BLaER1 (cell line): ENCODE measurements at regions not wholly inside any gene's neighbourhood (a gene's known extent, or its start where the extent isn't known, plus 50 kb on each side); places are given as distances from the start of the nearest gene placed in this dataset.

Experiments
- H3K27ac ChIP-seq: shearing (Covaris generic); formaldehyde crosslinking; 2 replicates; pipeline ENCODE4 v1.8.1; 2022
- H3K27me3 ChIP-seq: shearing (Covaris generic); formaldehyde crosslinking; 2 replicates; pipeline ENCODE4 v1.8.1; 2022
- H3K36me3 ChIP-seq: shearing (Covaris generic); formaldehyde crosslinking; 2 replicates; pipeline ENCODE4 v1.8.1; 2022
- H3K4me1 ChIP-seq: shearing (Covaris generic); formaldehyde crosslinking; 2 replicates; pipeline ENCODE4 v1.8.1; 2022
- H3K4me2 ChIP-seq: shearing (Covaris generic); formaldehyde crosslinking; 2 replicates; pipeline ENCODE4 v1.8.1; 2022
- H3K4me3 ChIP-seq: shearing (Covaris generic); formaldehyde crosslinking; 2 replicates; pipeline ENCODE4 v1.8.1; 2022
- H3K9ac ChIP-seq: shearing (Covaris generic); formaldehyde crosslinking; 2 replicates; pipeline ENCODE4 v1.8.1; 2022
- H3K9me3 ChIP-seq: shearing (Covaris generic); formaldehyde crosslinking; 2 replicates; pipeline ENCODE4 v1.8.1; 2022
- H4K20me1 ChIP-seq: shearing (Covaris generic); formaldehyde crosslinking; 2 replicates; pipeline ENCODE4 v1.8.1; 2022
- Cebpa-rat ChIP-seq: shearing (Covaris generic); IDR thresholded peaks from 2 replicates; pipeline ENCODE4 v1.8.1; 2022

DNA sequence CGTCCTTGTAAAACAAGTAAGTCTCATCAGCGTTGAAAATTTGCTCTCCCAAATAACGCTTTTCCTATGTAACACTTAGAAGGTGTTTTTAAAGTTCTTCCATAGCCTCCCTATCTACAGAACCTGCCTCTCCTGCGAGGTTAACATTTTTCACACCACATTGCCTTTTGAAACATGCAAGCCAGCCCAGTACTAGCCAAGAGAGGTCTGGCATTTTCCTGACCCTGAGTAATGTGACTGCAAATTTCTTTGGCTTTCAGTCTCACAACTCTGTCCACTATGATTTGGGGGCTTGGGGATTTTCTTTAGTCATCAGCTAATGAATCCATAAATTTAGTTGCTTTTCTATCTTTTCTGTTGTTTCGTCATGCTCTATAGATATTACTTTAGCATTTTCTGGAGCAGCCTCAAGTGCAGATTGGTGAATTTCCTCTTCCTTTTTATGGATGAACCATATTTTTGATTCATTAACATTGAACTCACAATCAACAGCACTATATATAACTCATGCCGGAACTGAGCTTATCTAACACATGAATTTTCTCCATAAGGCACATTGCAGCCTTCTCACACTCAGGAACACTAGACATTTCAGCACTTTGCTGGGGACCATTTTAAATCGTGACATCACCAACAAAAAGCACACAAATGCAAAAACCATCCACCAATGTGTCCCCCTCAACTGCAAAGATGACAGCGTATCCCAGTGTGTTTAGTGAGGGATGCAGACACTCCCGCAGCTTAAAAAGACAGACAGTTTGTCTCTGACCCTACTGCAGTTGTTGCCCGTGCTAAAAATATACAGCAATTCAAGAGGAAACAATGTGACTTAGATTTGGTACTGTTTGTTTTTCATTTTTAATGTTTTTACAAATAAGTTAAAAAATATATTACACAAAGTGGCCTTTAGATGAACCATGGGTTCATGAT lies 77.2 kb upstream of the SPATA31C2 start:
- no peak overlapping the region for H3K4me2 ChIP-seq
- H3K36me3 ChIP-seq: no peaks in the 10 kb centered on the region
- H3K9me3 ChIP-seq: peaks cover 20% of the 10 kb centered on the region
- no peak overlapping the region for H3K27ac ChIP-seq
- H3K9ac ChIP-seq: no peak overlapping the region
- peaks cover 37% of the 10 kb centered on the region for H3K4me1 ChIP-seq
- H4K20me1 ChIP-seq: no peaks in the 10 kb centered on the region
- no peak for TF ChIP-seq Cebpa-rat
- no peak overlapping the region for H3K4me3 ChIP-seq
- H3K27me3 ChIP-seq: no peaks in the 10 kb centered on the region

DNA sequence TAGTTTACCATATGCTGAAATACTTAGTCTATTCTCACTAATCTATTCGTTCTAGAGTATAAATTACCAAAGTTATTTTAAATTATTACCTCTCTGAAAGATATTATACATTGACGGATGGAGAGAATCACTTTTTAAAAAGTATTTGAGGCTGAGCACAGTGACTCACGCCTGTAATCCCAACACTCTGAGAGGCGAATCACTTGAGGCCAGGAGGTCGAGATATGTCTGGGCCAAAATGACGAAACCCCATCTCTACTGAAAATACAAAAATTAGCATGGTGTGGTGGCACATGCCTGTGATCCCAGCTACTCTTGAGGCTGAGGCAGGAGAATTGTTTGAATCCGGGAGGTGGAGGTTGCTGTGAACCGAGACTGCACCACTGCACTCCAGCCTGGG lies 64.0 kb upstream of the SPATA31C2 start:
- no peak overlapping the region for H3K9ac ChIP-seq
- no peak overlapping the region for H3K27ac ChIP-seq
- no peak overlapping the region for H3K4me2 ChIP-seq
- no peak for TF ChIP-seq Cebpa-rat
- peaks cover 23% of the 10 kb centered on the region for H3K4me1 ChIP-seq
- H3K9me3 ChIP-seq: peaks cover 5% of the 10 kb centered on the region; the same call in 1 of the 2 replicates
- H3K27me3 ChIP-seq: no peaks in the 10 kb centered on the region
- no peak overlapping the region for H3K4me3 ChIP-seq
- H3K36me3 ChIP-seq: no peaks in the 10 kb centered on the region
- no peaks in the 10 kb centered on the region for H4K20me1 ChIP-seq

DNA sequence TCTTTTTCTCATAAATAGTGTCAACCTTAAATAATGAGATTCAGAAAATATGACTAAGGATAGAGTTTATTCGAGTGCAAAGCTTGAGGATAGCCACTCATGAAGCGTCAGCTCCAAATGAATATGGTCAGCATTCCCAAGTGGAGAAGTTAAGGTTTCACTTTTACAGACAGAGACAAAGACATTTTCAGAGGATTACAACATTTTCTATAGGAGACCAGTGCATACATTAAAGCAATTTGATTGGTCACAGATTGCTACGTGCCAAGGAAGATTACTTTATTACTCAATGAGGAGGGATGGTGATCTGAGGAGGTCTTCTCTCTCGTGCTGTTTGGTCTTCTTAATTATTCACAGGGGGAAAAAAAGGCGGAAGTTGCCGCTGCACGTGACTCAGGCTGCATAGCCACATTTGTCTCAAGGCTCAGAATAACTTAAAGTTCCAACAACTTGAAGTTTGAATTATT lies 60.1 kb upstream of the SPATA31C2 start:
- TF ChIP-seq Cebpa-rat: no peak
- H3K4me1 ChIP-seq: peaks cover 45% of the 10 kb centered on the region
- no peaks in the 10 kb centered on the region for H3K36me3 ChIP-seq
- H4K20me1 ChIP-seq: no peaks in the 10 kb centered on the region
- no peaks in the 10 kb centered on the region for H3K27me3 ChIP-seq
- H3K4me3 ChIP-seq: no peak overlapping the region
- no peaks in the 10 kb centered on the region for H3K9me3 ChIP-seq
- H3K9ac ChIP-seq: no peak overlapping the region
- no peak overlapping the region for H3K27ac ChIP-seq
- no peak overlapping the region for H3K4me2 ChIP-seq

DNA sequence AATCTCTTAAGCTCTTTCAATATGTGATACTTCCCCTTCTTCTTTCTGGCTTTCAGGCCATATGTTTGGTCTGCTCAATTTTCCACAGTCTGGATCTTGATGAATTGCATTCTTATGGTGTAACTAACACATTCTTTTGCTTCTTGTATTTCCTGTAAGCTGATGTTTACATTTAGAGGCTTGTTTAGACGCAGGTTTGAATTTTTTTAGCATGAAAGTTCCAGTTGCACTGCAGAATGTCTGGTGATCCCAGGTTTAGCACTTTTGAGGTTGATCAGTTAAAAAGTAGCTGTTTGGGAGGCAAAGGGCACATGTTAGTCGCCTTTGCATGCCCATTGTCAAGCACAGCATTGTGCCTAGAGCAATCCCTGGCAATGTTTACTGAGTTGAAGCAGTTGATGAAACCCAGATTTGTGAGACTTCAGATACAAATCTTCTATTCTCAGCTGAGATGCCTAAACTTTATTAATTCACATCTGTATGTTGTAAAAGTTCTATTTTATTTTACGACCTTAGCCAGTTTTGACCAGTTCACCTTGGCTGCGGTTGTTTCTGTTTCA lies 59.6 kb upstream of the SPATA31C2 start:
- no peak for TF ChIP-seq Cebpa-rat
- Histone ChIP-seq H3K4me2 (peak overlapping the region; percentile 48; the same call in 1 of the 2 replicates), H3K4me3 (no peak overlapping the region)

DNA sequence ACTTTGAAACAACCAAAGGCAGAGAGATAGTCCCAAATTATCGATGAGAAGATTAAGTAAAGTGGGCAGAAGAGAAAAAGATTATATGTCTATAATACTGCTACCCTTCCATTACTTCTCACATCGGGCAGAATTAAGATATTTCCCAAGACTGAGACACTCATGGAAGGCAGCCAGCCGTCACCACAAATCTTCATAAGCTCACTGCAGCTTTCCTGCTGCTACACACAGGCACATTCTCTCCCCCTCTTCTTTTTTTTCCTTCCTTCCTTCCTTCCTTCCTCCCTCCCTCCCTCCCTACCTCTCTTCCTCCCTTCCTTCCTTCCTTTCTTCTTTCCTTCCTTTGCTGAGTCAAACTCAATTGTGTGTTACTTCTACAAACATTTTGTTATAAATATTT lies 58.7 kb upstream of the SPATA31C2 start:
- peaks cover 46% of the 10 kb centered on the region for H3K4me1 ChIP-seq
- no peak overlapping the region; the same call in 1 of the 2 replicates for H3K27ac ChIP-seq
- no peaks in the 10 kb centered on the region for H3K36me3 ChIP-seq
- no peak overlapping the region for H3K4me3 ChIP-seq
- no peaks in the 10 kb centered on the region for H3K27me3 ChIP-seq
- no peak overlapping the region for H3K9ac ChIP-seq
- H3K4me2 ChIP-seq: peak overlapping the region; percentile 48
- H3K9me3 ChIP-seq: no peaks in the 10 kb centered on the region
- TF ChIP-seq Cebpa-rat: no peak
- no peaks in the 10 kb centered on the region for H4K20me1 ChIP-seq

More for the DNA sequence above, 59.6 kb upstream of the SPATA31C2 start:
- H3K9me3 ChIP-seq: no peaks in the 10 kb centered on the region
- H3K36me3 ChIP-seq: no peaks in the 10 kb centered on the region
- no peak overlapping the region for H3K27ac ChIP-seq
- no peak overlapping the region for H3K9ac ChIP-seq
- no peaks in the 10 kb centered on the region for H4K20me1 ChIP-seq
- H3K27me3 ChIP-seq: no peaks in the 10 kb centered on the region
- peaks cover 45% of the 10 kb centered on the region for H3K4me1 ChIP-seq

DNA sequence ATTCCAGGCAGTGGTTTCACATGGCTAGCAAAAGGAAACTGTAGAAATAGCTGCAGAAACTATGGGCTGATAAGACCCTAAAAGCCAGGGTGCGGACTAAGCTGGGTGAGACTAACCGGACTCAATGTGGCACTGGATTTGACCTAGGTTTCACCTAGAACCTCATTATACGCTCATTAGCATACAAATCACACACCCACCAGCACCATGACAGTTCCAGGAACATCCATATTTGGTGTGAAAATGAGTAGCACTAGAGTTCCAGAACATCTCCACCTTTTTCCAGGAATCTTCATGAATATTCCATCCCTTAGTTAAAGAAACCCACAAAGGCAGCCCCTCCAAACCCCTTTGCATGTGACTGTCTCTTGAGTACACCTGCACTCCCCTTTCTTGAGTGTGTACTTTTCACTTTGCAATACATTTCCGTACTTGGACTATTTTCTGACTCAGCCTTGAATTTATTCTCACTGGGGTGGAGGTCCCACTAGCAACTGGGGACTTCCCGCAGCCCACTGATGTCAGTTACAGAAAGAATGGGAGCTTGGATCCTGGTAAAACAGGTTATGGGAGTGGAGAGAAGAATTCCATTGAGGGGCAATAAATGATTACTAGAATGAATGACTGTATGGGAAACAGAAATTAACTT lies 58.0 kb upstream of the SPATA31C2 start:
- Histone ChIP-seq H3K36me3 (no peaks in the 10 kb centered on the region), H3K27ac (no peak overlapping the region), H3K27me3 (no peaks in the 10 kb centered on the region), H3K4me1 (peaks cover 50% of the 10 kb centered on the region), H4K20me1 (no peaks in the 10 kb centered on the region), H3K9ac (no peak overlapping the region), H3K4me2 (peak overlapping the region; percentile 48), H3K9me3 (no peaks in the 10 kb centered on the region), H3K4me3 (no peak overlapping the region)
- TF ChIP-seq Cebpa-rat: no peak

DNA sequence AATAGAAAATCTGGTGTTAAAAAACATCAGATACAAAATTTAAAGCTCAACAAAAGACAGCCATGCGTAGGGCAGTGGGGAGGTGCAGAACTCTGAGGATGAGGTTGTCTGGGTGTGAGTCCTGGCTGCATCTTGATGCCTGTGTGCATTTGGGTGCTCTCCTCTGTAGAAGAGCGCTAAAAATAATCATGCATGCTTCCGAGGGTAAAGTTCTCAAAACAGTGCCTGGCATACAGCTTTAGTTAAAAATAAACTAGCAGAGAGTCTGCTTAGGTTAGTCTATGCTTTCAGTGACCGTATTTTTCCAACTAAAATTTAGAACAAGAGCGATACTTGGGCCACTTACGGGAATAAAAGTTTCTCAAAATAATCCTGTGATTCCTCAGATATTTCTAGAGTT lies 55.5 kb upstream of the SPATA31C2 start:
- Histone ChIP-seq H3K4me1 (peaks cover 57% of the 10 kb centered on the region), H3K4me3 (no peak overlapping the region), H3K9me3 (peaks cover 7% of the 10 kb centered on the region; the same call in 1 of the 2 replicates), H3K27ac (no peak overlapping the region), H3K36me3 (no peaks in the 10 kb centered on the region), H3K9ac (0 out of 2 replicates have a peak overlapping the region, but pooled peaks have one; percentile 16), H3K4me2 (peak overlapping the region; percentile 58), H3K27me3 (no peaks in the 10 kb centered on the region), H4K20me1 (no peaks in the 10 kb centered on the region)
- no peak for TF ChIP-seq Cebpa-rat

DNA sequence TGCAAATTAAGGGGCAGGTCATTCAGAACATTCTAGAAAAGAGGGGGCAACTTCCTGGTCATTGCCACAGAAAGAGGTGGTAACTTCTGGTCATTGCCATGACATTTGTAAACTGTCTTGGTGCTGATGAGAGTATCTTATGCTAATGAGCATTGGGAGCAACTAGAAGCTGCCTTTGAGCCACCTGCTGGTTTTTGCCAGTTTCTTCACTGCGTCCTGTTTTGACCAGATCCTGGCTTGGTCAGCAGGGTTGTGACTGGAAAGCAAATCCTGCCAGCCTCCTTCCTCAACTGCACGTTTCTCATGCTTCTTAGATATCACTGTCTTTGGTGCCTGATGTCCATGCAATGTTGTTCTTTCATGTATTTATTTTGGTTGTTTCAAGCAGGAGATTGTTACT lies 53.2 kb upstream of the SPATA31C2 start:
- Histone ChIP-seq H3K4me3 (no peak overlapping the region), H3K36me3 (no peaks in the 10 kb centered on the region), H3K27me3 (no peaks in the 10 kb centered on the region), H3K27ac (no peak overlapping the region), H3K4me2 (peak overlapping the region; percentile 68), H4K20me1 (no peaks in the 10 kb centered on the region), H3K9me3 (peaks cover 7% of the 10 kb centered on the region; the same call in 1 of the 2 replicates), H3K9ac (no peak overlapping the region), H3K4me1 (peaks cover 48% of the 10 kb centered on the region)
- no peak for TF ChIP-seq Cebpa-rat

DNA sequence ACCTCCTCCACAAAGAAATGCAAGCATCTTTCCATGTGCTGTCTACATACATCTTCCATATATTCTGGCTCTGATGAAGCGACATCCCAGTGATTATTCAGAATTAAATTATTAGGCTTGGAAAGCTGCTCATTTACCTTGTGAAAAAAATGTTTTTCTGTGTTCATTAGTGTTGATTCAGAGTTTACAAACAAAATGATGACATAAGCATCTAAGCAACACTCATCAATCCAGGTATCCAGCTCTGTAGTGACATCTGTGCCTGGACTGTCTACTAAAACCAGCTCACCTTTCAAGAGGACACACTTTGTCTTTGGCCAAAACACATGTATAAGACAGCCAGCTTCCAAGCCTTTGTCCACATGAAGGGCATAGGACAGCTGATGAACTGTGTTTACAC lies 51.1 kb upstream of the SPATA31C2 start:
- Histone ChIP-seq H3K9me3 (peaks cover 7% of the 10 kb centered on the region; the same call in 1 of the 2 replicates), H3K9ac (no peak overlapping the region), H3K27ac (no peak overlapping the region), H3K27me3 (no peaks in the 10 kb centered on the region), H3K4me1 (peaks cover 44% of the 10 kb centered on the region), H3K36me3 (no peaks in the 10 kb centered on the region), H3K4me2 (no peak overlapping the region), H3K4me3 (no peak overlapping the region), H4K20me1 (no peaks in the 10 kb centered on the region)
- no peak for TF ChIP-seq Cebpa-rat
